NCI-H2107 (cell line): ENCODE measurements at regions not wholly inside any gene's neighbourhood (a gene's known extent, or its start where the extent isn't known, plus 50 kb on each side); places are given as distances from the start of the nearest gene placed in this dataset.

Experiments
- DNase-seq: peaks from one replicate; lab custom pipeline; 2025; lab: John Stamatoyannopoulos, UW

DNA sequence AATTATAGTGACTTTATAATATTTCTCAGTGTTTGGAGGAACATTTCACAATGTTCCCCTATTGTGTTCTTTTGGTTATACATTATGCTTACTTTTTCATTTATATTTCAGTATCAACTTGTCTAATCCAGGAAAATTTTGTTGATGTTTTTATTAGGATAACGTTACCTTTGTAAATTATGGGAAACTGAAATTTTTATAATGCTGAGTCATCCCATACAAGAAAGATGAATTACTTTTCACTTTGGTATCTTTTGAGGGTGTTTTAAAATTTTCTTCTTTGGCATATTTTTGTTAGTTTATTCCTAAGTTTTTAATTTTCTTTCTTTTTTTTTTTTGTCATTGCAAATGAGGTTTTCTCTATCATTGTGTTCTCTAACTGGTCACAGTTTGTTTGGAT is 542.7 kb downstream of the SLC16A7 start:
- no peak for DNase-seq

DNA sequence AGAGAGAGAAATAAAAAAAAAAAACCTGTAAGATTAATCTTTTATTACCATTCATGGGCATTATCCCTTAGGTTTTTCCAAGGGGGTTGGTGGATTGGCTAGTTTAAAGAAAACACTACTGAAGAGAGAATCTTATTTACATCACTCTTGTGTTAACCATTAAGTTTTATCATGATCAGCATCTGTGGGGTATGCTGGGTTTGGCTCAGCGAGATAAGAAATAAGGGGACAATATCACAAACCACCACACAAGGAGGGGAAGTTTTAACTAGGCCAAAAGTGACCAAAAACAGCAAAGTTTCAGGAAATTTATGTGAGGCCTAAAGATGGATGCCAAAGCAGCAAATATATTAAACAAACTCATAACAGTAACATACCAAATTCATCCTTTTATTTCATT is 548.6 kb downstream of the SLC16A7 start:
- DNase-seq, result no peak

DNA sequence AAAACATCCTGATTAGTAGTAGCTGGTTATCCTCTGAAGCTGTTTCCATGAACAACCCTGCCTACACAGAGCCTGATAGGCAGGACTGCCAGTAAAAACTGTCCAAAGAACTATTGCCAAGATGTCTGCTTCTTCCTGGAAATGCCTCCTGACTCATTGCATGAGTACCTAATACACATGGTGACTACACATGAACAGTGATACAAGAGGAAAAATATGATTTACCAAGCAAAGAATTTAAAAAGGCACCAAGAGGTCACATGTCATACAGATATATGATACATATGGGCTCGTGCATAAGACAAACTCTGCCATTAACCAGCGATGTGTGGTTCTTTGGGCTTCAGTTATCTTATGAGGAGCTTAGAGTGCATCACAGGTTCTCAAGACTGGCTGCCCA is 552.3 kb downstream of the SLC16A7 start:
- no peak for DNase-seq

DNA sequence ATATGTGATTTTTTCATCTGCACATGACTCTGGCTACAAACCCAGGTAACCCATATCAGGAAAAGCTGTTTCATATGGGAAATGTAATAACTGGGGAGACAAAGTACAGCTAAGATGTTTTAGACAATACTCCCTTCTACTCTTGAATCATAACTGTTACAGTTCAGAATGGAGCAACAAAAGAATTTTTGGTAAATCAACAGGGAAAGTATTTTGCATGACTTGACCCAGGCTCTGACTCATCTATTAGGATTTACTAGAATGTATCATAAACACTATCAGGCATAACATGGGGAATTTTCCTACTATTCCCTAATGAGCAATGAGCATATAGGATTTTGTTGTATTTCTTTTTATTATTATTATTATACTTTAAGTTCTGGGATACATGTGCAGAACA is 553.0 kb downstream of the SLC16A7 start:
- DNase-seq, result no peak

DNA sequence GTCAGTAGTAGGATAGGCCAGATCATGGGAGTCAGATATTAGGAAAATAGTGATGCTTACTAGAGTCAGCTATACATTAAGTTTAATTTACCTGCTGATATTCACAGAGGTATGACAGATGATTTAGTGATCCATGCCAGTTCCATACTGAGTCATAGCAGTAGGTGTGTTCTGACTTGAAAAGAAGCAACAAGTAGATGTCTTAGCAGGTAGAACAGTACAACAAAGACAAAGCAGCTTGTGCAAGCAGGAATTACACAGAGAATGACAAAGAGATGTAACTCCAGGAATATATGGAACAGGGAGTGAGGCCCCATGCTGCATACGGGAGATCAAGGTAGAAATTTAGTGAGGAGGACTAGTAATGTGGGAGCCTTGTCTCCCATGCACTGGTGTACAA is 556.9 kb downstream of the SLC16A7 start:
- DNase-seq, result no peak

DNA sequence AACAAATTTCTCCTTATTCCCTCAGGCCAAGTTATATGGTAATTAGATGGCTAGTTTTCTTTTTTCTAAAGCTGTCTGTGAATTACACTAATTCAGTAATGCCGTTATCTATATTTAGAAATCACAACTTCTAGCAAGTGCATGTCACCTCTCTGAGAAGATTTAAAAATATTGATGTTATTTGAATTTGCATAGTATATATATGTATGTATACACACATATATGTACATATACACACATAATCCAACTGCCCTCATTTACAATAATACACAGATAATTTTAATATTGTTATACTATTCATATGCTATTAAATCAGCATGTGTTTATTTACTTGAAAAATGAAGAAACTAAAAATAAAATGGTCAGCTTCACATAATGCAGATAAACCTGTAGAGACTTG is 563.9 kb downstream of the SLC16A7 start:
- no peak for DNase-seq

DNA sequence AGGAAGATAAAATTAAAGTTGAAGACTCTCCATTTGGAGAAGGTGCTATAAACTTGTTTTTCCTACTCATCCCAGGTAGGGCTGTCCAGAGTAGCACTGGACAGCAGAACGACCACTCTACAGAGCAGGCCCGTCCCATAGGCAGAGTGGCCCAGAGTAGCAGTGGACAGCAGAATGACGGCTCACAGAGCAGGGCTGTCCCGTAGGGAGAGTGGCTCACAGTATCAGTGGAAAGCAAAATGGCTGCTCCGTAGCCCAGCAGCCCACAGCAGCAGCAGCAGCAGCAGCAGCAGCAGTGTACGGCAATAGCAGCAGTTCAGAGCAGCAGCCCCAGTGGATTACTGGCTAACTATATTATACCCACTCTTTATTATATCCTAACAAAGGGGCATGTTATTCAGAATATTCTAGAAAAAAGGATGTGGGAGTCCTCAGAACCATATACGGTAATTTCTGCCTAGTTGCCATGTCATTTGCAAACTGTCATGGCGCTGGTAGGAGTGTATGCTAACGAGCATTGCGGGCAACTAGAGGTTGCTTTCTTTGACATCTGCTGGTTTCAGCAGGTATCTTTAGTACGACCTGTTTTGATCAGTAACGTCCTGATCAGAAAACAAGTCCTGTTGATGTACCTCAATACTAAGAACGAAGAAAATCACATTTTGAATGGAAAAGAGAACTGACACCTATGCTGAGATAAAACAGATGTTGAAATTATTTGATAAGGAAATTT is 567.3 kb downstream of the SLC16A7 start:
- no peak for DNase-seq

DNA sequence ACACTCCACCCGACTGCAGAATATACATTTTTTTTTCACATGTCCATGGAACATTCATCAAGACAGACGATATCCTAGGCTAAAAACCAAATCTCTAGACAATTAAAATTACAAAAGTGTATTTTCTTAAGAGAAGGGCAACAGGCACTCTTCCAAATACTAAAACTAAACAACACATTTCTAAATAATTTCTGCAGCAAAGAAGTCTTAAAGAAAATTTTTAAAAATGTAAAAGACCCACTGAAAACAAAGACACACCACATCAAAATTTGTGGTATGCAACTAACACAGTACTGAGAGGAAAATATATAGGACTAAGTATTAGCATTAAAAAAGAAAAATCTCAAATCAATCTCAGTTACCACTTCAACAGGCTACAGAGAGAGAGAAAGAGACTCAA is 570.0 kb downstream of the SLC16A7 start:
- no peak for DNase-seq

DNA sequence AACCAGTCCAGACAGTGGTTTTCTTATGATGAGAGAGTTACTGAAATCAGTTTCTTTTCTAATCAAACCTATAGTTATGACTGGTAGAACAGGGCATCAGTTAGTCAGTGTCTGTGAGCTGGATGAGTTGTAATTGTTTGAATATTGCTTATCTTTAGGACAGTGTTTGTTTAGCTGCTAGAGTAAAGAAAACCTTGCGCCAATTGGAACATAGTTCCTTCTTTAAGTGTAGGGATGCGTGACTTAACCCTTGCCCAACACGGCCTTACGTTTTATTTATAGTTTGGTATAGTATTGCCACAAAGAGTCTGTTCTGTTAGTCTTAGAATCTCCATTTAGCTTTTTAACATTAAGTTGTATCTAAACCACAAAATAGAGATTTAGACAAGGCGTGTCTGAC is 572.6 kb downstream of the SLC16A7 start:
- no peak for DNase-seq

DNA sequence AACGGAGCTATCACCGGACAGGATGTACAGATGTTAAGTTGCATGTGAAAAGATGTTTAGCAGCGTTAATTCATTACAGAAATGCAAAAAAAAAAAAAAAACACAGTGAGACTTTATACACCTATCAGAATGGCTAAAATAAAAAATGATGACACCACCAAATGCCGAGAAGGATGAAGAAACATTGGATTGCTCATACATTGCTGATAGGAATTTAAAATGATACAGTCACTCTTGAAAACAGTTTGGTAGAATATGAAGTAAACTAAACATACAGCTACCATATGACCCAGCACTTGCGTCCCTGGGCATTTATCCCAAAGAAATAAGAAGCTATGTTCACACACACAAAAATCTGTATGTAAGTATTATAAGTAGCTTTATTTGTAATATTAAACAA is 574.1 kb downstream of the SLC16A7 start:
- DNase-seq, result no peak

DNA sequence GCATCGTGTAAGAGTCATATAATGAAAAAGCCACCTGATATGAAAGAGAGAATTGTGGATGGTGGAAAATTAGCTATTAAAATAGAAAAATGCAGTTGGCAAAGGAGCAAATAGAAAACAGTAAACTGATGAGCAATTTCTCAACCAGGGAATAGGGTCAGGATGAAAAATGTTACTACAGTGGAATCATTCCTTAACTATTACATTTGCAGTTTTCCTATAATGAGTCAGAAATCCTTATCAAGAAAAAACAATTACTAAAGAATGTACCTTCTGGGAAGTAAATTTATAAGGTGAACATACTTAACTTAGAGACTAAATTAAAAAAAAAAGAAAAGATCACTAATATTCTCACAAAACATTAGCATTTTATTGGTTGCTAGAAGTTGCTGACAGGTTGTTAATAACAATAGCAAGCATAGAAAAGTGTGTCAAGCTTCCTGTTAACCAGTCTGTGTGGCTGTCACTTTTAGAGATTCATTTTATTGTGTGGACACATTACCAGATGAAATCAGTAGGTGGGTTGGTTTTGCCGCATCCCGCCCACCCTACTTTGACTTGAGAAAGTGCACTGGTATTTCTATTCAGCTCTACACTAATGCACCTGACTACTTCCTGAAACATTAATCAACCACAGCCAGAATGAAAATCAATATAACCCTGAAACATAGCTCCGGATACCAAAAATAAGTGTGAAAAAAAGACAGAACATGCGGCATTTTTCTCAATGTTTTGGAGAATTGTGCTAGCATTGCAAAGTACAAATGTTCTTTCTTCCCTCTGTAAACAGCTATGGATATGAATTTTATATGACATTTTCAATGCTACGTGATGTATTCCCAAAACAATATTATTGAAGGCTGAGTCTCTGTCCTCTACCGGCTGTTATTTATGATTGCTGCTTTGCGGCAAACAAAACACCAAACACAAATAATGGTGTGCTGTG is 576.7 kb downstream of the SLC16A7 start:
- DNase-seq, result no peak

DNA sequence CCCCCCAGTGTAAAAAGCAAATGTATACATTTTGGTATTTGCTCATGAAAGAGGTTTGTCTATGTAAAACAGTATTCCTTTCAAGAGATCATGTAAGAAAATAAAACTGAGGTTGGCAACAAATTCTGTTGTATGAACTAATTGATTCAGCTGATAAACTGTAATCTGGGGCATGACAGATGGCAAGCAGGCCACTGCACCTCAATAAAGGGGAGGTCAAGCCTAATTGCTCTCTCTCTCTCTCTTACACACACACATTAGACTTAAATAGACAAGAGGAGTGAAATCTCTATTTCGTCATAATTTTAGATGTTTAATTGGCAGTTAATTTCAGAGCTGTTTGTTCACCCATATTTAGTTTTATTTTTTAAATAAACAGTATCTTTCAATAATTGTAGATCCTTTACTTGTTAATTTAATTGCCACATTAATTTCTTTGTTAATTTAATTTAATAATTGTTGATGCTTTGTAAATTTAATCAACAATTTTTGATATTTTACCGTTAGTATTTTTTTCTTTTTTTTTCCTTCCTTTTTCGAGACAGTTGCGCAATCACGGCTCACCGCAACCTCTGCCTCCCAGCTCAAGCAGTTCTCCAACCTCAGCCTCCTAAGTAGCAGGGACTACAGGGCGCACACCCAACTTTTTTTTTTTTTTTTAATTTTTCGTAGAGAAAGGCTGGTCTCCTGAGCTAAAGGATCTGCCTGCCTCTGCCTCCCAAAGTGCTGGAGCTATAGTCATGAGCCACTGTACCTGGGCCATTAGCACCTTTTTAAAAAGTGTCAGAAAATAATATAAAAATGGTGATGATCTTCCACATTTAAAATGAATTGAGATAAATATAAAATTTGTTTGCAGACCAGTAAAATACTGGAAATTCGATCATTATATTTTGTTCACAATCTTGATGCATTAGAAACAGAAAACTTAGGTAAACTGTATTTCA is 577.7 kb downstream of the SLC16A7 start:
- no peak for DNase-seq

DNA sequence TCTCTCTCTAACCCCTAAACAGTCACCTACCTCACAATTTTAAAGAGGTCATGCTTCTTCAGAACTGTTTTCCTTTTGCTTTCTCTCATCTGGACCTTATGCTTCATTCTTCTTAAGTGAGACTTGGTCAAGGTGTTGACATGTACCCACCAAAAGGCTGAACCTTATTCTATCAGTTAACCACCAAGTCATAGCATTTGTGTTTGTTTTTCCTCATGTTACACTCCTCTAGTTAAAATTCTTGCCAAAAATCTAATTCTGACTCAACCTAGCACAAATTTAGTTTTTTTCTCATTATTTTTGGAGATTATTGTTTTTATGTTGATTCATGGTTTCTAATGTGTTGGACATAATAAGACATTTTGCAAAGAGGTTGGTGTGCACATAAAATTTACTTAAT is 578.6 kb downstream of the SLC16A7 start:
- no peak for DNase-seq

DNA sequence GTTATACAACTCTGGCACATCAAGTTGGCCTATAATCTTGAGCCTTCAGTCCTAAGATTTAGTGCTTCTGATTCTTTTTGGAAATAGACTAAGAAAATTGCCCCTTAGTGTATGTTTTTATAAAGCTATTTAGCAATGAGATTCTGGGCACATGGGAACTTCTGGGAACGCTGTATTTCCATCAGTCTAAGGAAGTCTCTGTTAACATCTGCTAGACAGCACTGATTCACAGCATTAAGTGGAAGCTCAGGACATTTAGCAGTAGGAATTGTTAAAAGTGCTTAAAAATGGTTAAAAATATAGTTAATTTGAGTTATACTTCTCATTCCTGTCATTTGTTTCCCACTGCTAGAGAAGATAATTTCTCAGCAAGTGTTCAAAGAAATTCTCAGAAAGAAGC is 579.1 kb downstream of the SLC16A7 start:
- DNase-seq, result no peak

DNA sequence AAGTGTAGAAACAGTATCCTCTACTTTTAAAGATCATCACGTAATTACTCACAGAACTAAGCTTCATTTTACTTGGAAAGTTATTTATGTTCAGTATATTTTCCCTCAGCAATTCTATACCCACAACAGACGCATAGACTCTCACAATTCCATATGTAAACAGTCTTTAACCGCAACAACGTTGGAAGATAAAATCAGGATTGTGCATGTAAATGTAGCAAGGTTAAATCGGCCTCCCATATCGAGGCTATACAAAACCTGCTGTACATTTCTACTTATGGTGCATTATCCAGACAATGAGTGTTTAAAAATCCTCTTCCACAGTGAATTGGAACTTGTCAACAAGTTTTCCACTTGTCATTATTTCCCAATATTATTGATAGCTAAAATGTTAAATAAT is 581.1 kb downstream of the SLC16A7 start:
- no peak for DNase-seq

DNA sequence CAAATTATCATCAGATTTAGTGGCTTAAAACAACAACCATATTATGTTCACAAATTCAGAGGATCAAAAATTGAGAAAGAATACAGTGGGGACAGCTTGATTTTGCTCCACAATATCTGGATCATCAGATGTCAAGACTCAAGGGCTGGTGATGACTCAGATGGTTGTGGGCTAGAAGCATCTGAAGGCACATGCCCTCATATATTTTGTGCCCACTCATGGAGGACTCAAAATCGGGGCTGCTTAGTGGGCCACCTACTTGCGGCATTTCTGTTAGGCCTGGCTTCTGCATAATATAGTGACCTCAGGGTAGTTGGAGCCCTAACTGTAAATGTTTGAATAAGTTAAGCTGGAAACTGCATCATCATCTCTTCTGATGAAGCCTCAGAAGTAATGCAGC is 584.5 kb downstream of the SLC16A7 start:
- DNase-seq, result no peak

DNA sequence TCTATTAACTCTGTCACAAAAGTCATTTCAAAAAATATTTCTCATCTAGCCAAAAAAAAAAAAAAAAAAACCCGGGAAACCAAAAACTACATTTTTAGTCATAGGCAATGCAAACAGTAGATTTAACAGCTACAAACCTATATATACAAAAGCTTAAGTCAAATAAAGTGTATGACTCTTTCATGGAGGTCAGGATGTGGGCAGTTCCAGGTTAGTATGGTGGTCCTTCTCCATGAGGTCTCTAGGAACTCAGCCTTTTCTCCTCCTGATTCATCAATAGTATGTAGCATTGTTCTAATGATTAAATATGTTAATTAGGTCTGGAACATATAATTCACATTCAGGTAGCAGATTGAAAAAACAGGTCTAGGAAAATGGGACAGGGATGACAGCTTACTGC is 586.5 kb downstream of the SLC16A7 start:
- DNase-seq, result no peak

DNA sequence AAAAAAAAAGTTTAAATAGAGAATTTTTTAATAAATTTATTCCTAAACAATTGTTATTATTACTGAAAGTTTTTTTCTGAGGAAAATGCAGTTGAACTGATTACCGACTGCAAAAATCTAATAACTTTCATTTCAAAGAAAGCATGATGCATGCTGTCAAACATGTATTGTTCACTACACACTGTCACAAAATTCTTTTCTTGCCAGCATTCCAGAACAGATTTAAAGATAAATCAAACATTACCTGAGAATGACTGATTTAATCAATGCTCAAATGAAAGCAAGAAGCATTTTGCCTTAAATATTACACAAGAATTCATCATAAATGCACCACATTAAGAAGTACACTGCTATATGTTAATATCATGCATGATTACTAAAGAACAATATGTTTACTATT is 588.3 kb downstream of the SLC16A7 start:
- no peak for DNase-seq

DNA sequence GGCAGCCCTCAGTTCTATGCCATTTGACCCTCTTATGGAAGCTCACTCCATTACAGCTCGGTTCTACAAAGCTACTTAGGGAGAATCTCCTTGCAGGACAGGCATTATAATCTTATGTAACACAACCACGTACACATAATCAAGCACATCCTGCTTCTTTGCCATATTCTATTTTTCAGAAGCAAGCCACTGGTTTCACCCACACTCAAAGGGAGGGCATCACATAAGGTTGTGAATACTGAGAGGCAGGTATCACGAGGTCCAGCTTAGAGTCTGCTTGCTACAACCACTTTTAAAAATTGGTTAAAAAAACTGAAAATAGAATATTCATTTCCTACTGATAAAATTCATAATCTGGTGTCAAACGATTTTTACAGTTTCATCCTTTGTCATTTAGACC is 589.2 kb downstream of the SLC16A7 start:
- no peak for DNase-seq

DNA sequence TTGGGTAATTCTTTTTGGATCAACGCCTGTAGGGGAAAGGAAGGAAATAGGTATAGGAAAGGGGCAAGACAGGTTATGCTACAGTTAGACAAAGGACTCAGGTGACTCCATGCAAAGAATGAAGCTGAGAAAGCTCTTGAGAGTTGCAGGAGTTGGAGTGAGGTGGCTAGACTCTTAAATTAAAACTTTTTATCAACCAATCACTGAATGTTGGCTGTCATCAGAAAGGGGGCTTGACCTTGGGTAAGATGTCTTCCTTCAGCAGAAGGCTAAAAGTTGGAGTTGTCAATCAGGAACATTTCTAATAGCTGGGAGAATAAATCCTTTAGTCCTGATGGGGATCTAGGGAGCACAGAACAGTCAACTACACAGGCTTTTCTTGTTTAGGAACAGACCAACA is 595.4 kb downstream of the SLC16A7 start:
- no peak for DNase-seq

DNA sequence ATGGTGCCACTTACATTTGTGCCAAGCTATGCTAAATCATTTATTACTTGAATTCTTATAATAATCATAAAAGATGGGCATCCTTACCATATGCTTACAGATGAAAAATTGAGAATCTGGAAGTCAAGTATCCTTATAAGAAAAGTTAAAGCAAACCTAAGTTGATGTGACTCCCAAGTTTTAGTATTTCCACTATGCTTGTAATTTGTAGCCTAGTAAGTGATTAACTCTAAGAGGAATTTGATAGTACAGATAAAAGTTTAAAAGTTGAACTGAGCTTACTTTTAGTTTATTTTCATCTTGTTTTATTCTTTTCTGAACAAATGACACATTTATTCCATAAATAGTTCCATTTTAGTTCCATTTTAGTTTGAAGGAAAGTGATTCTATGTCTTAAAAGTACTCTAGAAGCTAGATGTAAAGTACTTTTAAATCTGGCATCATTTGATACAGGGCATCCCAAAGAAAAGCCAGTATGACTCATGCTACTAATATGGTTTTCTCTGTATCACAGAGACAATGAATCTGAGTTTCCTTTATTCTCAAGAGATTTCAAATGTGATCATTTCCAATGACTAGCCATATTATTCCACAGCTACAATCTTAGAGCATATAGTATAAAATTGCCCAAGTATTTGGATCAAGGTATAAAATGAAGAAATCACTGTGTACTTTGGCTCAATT is 596.0 kb downstream of the SLC16A7 start:
- DNase-seq, result no peak

DNA sequence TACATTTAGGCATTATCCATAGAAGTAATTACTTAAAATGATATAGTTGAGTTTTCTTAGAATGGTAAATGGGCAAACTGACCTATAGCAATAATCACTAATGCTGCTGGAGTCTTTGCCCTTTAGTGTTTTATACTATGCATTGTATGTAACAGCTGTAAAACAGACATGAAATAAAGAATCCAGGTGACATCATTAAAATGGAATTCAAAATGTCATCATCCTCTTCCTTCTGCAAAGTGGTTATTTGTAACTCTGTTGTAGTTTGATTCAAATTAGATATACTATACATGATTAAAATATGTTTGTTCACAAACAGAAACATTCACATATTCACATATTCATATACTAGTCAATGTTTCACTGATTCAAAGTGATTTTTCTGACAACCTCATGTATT is 598.8 kb downstream of the SLC16A7 start:
- no peak for DNase-seq
